GM19025 (cell line): ENCODE measurements at regions not wholly inside any gene's neighbourhood (a gene's known extent, or its start where the extent isn't known, plus 50 kb on each side); places are given as distances from the start of the nearest gene placed in this dataset.
"Not testable (repeated sequence)": the region's sequence is repeated elsewhere in the genome, so short reads cannot be mapped to it uniquely, and the experiment has no call there.

ENCODE experiments used
- ATAC-seq: cut with Tn5 transposase; IDR thresholded peaks from one replicate; pipeline ENCODE4 v1.9.1; 2021; ENCODE audit warnings: mild to moderate bottlenecking, low read depth, moderate library complexity; ENCODE audit not compliant: unreplicated experiment

DNA sequence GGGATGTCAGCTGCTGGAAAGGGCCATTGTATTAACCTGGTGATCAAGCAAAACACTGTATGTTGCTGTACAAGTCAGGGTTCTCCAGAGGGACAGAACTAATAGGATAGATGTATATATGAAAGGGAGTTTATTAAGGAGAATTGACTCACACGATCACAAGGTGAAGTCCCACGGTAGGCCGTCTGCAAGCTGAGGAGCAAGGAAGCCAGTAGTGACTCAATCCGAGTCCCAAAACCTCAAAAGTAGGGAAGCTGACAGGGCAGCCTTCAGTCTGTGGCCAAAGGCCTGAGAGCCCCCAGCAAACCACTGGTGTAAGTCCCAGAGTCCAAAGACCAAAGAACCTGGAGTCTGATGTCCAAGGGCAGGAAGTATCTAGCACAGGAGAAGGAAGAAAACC lies 116.0 kb upstream of the DAP start:
- ATAC-seq = not testable (repeated sequence)

DNA sequence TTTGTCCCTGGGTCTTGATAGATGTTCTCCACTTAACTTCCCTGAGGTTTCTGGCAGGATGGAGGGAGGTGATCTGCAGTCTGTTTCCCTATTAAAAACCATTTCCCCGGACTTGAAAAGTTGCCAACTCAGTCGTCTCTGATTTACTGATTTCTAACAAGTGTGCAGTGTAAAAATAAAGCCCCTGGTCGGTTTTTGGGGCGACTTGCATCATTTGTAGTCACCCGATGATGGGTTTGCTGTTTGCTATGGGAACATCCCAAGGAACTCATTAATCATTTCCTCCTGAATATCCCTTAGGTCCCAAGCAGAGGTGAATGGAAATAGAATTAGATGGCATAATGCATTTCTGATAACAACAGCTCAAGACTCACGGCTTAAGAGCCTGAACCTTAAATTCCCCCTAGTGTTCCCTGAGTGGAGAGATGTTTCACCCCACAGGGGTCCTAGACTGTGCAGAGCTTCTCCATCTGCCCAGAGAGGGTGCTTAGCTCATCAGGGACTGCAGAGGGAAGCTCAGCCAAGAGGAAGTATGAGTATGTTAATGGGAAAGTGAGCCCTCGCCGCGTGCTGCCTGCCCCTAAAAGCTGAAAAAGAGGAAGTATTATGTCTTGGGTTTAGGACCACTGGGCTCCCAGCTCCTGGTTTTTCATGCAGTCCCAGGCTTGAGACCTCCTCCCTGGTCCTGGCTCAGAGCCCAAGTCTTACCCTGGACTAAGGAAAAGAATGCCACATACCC lies 115.1 kb upstream of the DAP start:
- no peak for ATAC-seq

DNA sequence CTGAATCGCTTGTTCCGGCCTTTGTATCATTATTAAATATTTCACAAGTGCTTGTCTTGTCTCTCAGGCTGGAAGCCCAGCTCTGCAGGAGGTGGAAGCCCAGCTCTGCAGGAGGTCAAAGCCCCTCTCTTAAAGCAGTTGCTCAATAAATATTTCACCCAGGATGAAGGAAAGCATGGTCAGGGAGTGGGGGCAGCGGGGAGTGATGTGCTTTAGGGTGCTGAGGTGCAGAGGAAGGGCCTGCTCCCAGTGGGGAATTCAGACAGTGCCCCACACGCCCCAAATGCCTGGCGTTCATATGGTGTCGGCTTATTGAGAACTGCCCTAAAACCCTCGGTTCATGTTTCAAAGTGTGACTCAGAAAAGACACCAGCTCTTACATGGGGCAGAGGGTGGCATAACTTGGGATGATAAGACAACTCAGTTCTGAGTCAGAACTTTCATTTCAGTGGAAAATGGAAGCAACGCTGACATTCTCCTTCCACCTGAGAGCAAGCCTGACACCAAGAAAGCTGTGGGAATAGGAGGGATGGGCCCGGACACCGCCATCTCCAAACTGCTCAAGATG lies 114.3 kb upstream of the DAP start:
- no peak for ATAC-seq

DNA sequence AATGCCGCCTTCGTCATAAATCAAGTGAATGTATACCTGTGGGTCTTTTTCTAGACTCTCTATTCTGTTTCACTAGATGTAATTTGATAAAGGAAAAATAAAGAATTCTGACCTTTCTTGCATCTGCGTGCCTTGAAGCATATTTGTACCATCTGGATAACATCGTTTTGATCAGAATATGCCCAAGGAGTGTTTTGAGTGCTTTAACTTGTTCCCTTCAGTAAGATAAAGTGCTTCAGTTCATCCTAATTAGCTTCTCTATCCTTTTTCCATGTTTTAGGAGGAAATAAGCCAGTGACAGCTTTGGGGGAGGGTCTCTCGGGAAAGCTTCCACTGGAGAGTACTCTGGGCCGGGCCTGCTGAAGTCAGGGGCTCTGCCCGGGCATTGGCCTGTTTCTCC lies 113.5 kb upstream of the DAP start:
- no peak for ATAC-seq

DNA sequence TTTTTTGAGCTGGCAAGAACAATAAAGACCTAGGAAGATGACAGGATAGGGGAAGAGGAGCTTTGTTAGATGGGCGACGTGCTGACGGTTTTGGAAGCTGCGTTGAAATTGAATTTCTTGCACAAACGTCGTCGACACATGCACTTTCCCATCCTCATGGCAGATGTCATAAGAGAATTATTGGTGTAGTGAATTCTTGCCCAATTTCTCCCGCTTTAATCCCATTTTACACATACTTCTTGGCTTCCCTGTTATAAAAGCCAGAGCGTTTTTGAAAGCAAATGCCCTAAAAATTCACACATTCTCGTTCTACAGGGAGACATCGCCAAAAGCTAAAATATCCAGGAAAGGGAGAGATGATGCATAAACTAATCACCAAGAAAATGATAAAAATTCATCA lies 109.8 kb upstream of the DAP start:
- no peak for ATAC-seq

DNA sequence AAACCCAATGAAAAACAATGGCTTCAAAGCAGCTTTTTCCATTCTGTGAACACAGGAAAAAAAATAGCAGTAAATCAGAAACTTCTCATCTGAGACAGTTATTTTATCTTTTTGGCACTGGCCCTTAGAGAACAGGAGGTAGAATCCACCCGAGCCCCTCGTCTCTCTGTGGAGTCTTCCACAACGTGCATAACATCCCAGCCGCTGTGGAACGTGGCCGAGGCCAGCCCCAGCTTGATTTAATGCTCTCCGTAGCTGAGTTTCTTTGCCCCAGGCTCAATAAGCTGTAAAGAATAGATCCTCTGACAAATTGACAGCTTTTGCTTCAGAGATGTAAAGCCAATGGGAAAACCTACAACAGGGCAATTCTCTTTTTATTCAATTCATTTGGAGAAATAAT lies 107.9 kb upstream of the DAP start:
- no peak for ATAC-seq

DNA sequence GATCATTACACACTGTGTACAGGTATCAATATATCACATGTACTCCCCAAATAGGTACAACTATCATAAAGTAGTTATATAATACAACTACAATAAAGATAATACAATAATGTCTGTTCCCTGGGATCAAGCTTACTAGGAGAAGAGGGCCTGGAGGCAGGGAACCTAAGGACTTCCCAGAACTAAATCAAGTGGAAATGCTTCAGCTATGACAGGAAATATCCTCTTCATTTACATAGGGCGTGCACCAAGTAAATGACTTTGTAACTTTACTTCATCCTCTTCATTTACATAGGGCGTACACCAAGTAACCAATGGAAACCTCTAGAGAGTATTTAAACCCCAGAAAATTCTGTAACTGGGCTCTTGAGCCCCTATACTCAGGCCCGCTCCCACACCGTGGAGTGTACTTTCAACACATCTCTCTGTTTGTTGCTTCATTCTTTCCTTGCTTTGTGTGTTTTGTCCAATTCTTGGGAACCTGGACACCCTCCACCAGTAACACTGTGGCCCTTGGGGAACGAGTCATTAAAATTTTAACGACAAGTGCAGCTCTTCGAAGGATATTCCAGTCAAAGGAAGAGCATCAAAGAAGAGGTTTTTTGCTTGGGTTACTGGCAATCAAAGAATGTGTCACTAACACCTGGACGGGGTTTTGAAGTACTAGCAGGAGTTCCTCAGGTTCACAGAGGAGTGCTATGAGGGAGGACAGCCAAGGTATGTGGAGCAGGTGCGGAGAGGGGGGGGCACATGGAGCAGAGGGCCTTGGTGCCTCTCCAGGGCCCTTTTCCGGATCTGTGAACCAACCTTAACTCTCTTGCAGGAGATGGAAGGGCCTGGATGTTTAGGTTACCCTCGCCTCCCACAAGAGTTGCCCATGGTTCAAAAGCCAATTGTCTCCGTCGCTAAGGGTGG lies 106.6 kb upstream of the DAP start:
- ATAC-seq = no peak

DNA sequence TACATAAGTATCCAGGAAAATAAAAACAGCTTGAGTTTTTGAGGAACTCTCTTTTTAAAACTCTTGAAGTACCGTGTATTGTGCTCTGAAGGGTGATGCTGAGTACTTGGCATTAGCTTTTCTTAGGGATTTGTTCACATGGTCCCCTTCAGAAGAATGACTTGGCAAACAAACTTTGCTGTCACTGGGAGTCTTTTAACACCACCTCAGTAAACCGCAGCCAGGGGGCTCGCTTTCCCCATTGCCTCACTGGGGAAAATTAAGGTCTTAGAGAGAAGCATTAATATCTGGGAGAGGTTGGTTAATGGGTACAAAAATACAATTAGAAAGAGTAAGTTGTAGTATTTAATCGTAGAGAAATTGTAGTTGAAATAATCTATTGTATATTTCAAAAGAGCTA lies 105.9 kb upstream of the DAP start:
- ATAC-seq = no peak

DNA sequence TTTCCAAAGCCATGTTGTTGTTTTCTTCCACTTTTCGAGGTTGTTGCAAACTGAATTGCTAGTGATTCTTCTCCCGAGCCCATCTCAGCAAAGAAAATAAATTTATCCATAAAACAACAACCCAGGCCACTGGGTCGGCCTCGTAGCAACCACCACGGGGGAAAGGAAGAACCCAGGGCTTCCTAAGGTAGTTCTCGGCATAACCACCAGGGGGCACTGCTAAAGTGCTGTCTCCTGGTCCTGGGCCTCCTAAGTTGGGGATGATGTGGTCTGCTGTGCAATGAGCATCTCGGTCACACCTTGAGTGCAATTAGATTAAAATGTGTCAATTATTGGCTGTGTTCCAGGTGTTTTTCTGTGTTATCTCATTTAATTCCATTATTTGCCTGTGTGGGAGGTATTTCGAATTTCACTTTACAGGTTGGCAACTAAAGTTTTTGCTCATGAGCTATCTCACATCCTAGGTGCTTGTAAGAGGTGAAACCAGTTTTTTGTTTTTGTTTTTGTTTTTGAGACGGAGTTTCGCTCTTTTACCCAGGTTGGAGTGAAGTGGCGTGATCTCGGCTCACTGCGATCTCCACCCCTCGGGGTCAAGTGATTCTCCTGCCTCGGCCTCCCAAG lies 102.8 kb upstream of the DAP start:
- ATAC-seq = no peak

DNA sequence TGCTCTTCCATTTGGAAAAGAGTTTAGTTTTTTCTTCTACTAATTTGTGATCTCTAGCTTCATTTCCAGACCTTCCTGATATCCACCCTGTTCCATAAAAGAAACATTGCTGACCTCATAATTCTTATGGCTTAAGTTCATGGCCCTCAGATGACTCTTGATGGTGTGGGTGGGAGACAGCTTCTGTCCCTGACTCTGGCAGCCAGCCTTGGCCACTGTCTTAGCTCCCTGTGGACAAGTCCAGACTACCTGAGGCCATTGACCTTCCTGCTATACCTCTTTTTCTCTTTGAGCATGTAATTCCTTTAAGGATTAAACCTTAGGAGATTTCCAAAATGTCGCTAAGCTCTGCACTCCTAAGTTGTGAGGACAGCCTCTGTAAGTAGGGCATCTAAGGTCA lies 101.1 kb upstream of the DAP start:
- ATAC-seq = no peak

DNA sequence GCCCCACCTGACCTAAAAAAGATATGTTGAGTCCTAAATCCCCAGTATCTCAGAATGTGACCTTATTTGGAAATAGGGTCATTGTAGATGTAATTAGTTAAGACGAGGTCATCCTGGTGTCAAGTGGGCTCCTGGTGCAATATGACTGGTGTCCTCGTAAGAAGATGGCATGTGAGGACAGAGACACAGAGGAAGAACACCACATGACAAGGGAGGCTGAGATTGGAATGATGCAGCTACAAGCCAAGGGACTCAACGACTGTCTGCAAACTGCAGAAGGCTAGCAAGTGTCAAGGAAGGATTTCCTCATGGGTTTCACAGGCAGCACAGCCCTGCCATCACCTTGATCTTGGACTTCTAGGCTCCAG lies 100.4 kb upstream of the DAP start:
- no peak for ATAC-seq

DNA sequence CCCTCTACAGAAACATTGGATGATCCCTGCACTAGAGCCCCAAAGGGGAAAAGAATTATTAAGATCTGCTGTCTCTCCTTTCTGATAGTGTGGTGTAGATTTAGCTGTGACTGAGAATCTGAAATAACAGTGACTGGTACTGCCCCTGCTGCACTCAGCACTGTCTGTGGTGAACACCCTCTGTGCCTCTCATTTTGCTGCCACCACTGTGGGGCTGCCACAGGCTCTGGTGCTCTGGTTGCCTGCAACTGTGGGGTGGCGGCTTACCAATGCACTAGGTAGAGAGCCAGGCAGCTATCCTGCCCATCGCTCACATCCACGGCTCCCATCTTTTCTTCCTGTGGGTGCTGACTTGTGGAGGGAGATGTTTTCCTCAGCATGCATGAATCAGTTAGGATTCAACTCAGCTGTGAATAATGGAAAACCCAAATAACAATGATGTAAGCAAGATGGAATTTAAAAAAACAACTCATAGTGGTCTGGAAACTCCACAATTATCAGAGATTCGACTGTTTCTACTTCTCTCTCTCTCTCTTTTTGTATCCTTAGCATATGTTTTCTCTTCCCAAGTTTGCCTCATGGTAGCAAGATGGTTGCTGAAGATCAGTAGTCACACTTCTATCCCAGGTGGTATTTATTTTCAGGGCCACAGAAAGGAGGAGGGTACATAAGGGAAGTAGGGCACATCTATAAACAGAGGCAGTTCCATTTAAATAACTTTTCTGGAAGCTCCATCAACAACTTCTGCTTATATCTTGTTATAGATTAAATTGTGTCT lies 99.8 kb upstream of the DAP start:
- ATAC-seq = no peak

DNA sequence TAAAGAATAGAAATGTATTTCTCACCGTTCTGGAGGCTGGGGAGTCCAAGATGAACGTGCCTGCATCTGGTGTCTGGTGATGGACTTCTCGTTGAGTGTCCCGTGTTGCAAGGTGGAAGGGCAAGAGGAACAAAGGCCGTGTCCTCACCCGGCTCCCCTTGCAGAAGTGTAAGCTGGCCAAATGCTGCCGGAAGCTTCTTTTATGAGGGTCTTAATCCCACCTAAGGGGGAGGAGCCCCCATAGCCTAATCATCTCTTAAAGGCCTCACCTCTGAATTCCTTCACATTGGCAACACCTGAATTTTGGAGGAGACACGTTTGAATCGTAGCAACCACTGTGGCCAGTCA lies 99.1 kb upstream of the DAP start:
- no peak for ATAC-seq

DNA sequence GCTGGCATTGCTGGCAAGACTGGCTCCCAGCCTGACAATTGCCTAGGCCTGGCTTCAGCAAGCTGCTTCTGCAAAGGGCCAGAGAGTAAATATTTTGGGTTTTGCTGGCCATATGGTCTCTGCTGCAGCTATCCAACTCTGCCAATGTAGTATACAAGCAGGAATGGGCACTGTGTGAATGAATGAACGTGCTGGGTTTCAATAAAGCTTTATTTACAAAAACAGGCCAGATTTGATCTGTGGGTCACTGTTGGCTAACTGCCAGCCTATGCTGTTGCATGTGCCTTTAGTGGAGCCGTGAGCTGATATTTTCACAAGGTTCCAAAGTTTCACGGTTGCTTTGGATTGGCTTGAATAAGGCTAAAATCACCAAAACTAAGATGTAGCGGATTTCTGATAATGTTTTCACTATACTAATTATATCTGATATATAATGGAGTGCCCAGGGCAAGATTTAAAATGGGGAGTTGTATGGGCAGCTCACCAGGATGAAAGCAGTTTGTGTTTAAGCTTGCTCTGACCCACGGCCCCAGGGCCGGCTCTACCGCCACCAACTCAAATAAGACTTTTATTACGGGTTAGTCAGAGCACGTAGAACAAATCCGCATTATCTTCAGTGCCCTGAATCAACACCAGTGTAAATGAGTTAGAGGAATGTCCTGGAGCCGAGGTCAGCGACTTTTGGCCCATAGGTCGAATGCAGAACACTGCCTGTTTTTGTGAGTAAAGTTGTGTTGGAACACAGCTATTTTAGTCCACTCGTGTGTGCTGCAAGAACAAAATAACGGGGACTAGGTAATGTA lies 98.6 kb upstream of the DAP start:
- no peak for ATAC-seq

DNA sequence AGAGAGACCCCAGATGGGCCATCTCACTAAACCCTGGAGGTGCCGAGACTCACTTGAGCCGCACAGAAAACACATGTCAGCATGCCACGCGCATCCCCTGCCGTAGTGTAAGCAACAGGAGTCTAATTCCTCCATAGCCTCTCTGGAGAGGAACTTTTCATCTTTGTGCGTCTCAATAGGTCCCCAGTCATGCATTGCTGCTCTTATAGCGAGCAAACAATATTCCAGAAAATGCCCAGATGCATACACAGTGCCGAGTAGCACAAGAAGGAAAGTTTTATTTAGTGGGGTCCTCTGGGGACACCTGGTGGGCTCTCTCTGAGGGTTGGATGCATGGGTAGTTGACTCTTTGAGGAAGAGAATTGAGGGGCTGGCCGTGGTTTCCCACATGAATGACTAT lies 97.9 kb upstream of the DAP start:
- no peak for ATAC-seq

DNA sequence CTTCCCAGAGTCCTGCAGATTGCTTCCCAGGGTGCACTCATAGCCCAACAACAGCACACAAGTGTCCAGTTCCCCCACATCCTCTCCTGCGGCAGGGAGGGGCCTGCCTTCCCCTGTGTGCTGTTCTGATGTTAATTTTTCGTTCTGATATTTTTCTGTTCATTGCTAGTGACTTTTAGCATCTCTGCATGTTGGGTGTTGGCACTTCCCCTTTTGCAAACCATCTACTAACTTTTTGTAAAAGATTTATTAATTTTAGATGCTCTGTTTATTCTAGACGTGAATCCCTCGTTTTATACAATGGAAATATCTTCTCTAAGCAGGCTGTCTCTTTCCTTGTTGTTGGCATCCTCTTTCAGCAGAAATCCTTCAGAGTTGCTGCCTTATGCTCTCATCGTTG lies 97.3 kb upstream of the DAP start:
- ATAC-seq = no peak

DNA sequence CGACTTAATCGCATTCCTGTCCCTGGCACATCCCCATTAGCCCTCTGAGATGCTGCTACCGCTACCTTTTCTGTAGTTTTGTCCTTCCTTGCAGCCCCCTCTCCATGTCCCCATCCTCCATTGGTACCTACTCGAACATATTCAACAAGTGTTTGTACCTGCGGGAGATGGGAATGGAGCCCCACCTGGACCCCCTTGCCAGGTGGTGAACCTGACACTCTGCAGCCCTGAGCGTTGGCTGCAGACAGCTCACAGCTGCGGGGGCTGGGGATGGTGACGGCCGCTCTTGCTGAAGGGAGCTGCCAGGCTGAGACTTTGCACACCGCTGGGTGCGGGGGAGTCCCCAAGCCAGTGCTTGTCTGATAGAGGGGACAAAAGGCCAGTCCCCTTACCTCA lies 96.3 kb upstream of the DAP start:
- ATAC-seq = no peak

DNA sequence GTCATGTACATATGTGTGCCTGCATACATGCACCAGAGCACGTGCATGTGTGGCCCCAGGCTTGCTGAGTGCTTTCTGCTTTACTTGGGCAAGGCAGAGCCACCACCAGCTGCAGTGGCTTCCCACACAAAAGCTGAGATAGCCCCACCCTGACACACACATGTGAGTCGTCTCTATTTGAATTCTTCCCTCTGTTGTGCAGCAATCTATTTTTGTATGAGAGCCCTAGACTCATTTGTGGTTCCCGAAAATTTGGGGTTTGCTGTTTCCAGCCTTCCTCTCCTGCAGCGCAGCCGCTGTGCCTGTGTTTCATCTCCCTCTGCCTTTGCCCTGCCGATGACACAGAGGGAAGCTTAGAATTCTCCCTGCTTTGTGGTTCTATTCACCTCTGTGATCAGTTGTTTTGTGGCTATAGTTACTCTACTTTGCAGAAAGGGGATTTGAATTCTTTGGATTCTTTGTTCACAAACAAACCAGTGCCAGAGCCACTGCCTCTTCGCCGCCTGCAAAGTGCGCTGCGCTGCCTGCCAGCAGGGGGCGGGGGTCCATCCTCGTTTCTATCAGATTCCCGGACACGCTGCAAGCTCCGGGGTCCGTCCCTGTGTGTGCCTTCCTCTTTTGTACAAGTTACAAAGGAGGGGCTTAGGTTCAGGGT lies 95.8 kb upstream of the DAP start:
- ATAC-seq = no peak

DNA sequence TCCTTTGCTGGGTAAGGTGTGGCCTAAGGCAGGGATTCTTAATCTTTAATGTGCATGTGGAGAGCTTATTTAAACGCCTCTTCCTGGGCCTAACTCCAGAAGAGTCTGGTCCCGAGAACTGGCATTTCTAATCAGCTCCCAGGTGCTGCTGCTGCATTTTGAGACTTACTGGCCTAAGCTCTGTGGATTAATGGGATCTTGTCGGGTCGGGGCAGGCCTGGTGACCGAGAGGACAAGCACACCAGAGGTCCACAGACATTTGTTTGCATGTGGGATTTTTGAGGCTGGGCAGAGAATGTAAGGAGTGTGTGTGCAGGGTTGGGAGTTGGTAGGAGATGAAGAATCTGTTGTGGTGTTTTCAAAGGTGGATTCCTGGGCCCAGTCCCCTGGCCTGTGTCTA lies 95.0 kb upstream of the DAP start:
- ATAC-seq = no peak
